AG04449 (cell line): ENCODE measurements at regions not wholly inside any gene's neighbourhood (a gene's known extent, or its start where the extent isn't known, plus 50 kb on each side); places are given as distances from the start of the nearest gene placed in this dataset.

ENCODE experiments used
- CTCF ChIA-PET: fragments of 350-600 bp; formaldehyde crosslinking; extraction: SDS; loops from one replicate; lab custom pipeline; 2021; ENCODE audit warnings: antibody characterized with exemption; lab: Yijun Ruan, JAX
- POLR2A ChIA-PET: fragments of 400-600, 350-600 bp; formaldehyde crosslinking; extraction: SDS; loops from one replicate; lab custom pipeline; 2020; ENCODE audit warnings: antibody characterized with exemption, inconsistent platforms; lab: Yijun Ruan, JAX
- DNase-seq: peaks from one replicate; pipeline ENCODE4 v3.0.0-alpha.2; 2010; ENCODE audit warnings: low read depth, low spot score
- H3K4me3 ChIP-seq: 2 replicates; pipeline ENCODE4 v1.5.1; 2011; ENCODE audit warnings: low read depth, mild to moderate bottlenecking, control low read depth, low read length
- CTCF ChIP-seq: IDR thresholded peaks from one replicate; pipeline ENCODE4 v1.5.1; 2011; ENCODE audit warnings: mild to moderate bottlenecking, moderate library complexity, low read length, control low read depth, inconsistent platforms; ENCODE audit not compliant: insufficient read depth; ENCODE audit errors: missing control alignments

GRCh38 chr2:172179045-172179701 lies 76.5 kb upstream of the DLX2 start:
- CTCF ChIA-PET, result interaction anchor here (1.0 to 17.3 kb wide), 2 partner anchors 23 to 283 kb away, joined by 3 to 662 read pairs; no protein-coding TSS in a partner anchor
- POLR2A ChIA-PET, result no interaction called here

DNA sequence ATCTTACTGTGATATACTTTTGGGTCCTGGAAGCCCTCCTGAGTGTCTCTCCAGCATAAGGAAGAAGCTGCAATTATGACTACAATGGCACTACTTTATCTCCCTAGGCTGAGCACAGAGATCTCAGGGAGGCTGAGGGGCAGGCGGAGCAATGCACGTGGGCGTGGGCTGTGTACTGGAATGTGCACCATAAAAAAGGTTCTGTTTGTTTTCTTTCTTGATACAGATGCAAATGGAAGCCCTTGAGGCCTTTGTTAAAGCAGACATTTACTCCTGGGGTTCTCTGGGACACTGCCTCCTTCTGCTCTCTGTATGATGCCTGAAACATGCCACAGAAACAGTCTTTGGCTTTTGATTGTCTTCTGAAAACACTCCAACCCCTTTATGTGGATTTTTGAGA lies 79.1 kb upstream of the DLX2 start:
- DNase-seq, result no peak
- ChIA-PET POLR2A (no interaction called here), CTCF (interaction anchor here (1.3 to 17.3 kb wide), 2 partner anchors 8 to 281 kb away, joined by 3 to 662 read pairs; no protein-coding TSS in a partner anchor)
- H3K4me3 ChIP-seq, result no peak overlapping the region
- no peak for TF ChIP-seq CTCF

More at GRCh38 chr2:172179045-172179701, 76.5 kb upstream of the DLX2 start:
- no peak for DNase-seq
- no peak for TF ChIP-seq CTCF
- H3K4me3 ChIP-seq, result no peak overlapping the region

DNA sequence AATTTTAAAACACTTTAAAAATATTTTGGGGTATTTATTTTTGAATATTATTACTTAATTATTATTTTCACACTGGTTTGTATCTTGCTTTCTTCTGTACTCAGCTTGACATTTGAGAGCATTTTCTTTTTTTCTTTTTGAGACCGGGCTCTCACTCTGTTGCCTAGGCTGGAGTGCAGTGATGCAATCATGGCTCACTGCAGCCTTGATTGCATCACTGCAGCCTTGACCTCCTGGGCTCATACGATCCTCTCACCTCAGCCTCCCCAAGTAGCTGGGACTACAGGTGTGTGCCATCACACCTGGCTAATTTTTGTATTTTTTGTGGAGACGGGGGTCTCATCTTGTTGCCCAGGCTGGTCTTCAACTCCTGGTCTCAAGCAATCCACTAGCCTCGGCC lies 79.9 kb upstream of the DLX2 start:
- no peak for DNase-seq
- CTCF ChIA-PET, result interaction anchor here (1.3 to 17.3 kb wide), 2 partner anchors 9 to 280 kb away, joined by 3 to 662 read pairs; no protein-coding TSS in a partner anchor

DNA sequence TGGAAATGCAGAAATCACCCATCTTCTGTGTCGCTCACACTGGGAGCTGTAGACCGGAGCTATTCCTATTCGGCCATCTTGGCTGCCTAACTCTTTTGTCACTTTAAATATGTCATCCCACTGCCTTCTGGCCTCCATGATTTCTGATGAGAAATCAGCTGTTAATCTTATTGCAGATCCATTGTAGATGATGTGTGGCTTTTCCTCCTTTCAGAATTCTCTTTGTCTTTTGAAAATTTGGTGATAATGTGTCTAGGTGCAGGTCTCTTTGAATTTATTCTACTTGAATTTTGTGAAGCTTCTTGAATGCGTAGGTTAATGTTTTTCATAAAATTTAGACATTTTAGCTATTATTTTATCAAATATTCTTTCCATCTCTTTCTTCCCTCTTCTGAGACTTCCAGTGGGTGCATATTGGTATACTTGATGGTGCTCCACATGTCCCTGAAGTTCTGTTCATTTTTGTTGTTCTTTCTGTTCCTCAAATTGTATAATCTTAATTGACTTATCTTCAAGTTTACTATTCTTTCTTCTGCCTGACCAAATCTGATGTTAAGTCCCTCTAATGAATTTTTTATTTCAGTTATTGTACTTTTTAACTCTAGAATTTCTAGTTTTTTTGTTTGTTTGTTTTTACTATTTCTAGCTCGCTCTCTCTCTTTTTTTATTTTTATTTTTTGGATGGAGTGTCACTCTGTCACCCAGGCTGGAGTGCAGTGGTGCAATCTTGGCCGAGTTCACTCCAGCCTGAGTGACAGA lies 90.8 kb upstream of the DLX2 start:
- DNase-seq, result no peak
- ChIA-PET CTCF (interaction anchor here (0.7 to 2.9 kb wide), 8 partner anchors 16 to 382 kb away, joined by 3 to 15 read pairs (median 4); partner anchors contain the start of gene ITGA6), POLR2A (no interaction called here)
- no peak overlapping the region for H3K4me3 ChIP-seq
- TF ChIP-seq CTCF, result no peak

More for the DNA sequence above, 79.9 kb upstream of the DLX2 start:
- H3K4me3 ChIP-seq, result no peak overlapping the region
- TF ChIP-seq CTCF, result no peak
- POLR2A ChIA-PET, result no interaction called here

- no peak overlapping the region for H3K4me3 ChIP-seq
- TF ChIP-seq CTCF, result no peak
- DNase-seq, result no peak
- ChIA-PET CTCF (interaction anchor here (2.0 to 2.9 kb wide), 2 partner anchors 266 kb away, joined by 15 to 16 read pairs; no protein-coding TSS in a partner anchor), POLR2A (no interaction called here)
These were observed 93.2 kb upstream of the DLX2 start for GRCh38 chr2:172195836-172196376.
